NCI-H510A (cell line): ENCODE measurements at regions not wholly inside any gene's neighbourhood (a gene's known extent, or its start where the extent isn't known, plus 50 kb on each side); places are given as distances from the start of the nearest gene placed in this dataset.
"Not testable (repeated sequence)": the region's sequence is repeated elsewhere in the genome, so short reads cannot be mapped to it uniquely, and the experiment has no call there.

Source experiments
- DNase-seq: peaks from one replicate; lab custom pipeline; 2025; lab: John Stamatoyannopoulos, UW

DNA sequence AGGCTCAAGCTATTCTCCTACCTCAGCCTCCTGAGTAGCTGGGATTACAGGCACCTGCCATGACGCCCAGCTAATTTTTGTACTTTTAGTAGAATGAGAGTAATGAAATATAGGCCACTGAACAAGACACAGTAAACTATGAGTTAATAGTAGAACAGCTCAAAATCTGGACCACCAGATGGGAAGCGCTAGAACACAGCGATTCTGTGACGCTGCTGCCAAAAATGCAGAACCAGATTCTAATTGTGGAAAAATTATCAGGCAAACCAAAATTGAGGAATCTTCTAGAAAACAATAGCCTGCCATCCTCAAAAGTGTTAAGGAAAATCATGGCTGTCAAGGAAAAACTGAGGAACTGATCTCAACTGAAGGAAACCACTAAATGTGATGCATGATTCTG lies 111.4 kb upstream of the TIAM1 start:
- no peak for DNase-seq

GRCh38 chr21:31450980-31451379 lies 106.9 kb upstream of the TIAM1 start:
- no peak for DNase-seq

GRCh38 chr21:31449921-31450535 lies 106.0 kb upstream of the TIAM1 start:
- no peak for DNase-seq

DNA sequence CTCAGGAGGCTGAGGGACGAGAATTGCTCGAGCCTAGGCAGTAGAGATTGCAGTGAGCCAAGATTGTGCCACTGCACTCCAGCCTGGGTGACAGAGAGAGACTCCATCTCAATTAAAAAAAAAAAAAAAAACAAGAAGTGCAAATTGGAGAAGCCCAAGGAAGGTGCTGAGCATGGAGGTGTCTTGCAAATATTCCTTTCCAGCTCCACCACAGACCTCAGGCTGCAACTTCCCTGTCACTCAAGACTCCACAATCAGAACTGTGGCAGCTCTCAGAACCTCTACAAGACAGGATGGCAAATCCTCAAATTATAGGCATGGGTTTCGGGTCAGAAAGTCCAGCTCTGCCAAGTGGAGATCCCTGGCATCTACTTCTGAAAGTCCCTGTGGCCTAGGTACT lies 104.4 kb upstream of the TIAM1 start:
- no peak for DNase-seq

DNA sequence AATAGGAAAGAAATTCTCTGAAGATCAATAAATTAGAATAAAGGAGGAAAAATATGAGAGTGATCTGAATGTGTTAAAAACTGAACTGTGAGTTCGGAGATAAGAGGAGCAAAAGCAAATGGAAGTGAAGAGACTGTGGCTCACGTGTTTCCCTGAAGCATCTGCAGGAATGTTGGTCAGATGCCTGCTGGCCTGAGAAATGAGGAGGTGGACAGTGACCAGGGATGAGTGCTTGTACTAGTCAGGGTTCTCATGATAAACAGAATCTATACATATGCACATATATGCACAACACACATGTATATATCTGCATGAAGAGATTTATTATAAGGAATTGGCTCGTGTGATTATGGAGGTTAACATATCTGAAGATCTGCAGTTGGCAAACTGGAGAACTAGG lies 103.4 kb upstream of the TIAM1 start:
- no peak for DNase-seq

- DNase-seq = no peak
Measured at GRCh38 chr21:31446226-31446855, 102.3 kb upstream of the TIAM1 start.

DNA sequence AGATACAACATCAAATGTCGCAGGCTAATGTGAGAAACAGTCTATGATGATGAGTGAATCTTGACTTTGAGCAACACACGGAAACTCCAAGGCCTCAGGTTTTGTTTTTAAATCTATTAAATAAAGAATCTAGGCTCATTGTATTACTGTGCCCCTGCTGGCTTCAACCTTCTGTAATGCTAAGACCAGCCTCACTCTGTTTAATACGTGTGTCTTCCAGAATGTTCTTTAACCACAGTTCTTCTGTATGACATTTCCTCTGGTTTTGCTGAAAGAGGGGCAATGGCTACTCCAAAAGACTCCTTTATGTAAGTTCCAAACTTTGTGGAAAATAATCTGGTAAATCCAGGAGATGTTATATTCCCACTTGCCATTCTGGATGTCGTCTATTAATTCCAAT lies 101.1 kb upstream of the TIAM1 start:
- DNase-seq = no peak

GRCh38 chr21:31443736-31444521 lies 99.9 kb upstream of the TIAM1 start:
- DNase-seq = no peak

GRCh38 chr21:31442339-31442738 lies 98.3 kb upstream of the TIAM1 start:
- DNase-seq = no peak

GRCh38 chr21:31429506-31429905 lies 85.4 kb upstream of the TIAM1 start:
- DNase-seq = no peak

GRCh38 chr21:31426235-31426797 lies 82.3 kb upstream of the TIAM1 start:
- no peak for DNase-seq

GRCh38 chr21:31425138-31425537 lies 81.1 kb upstream of the TIAM1 start:
- no peak for DNase-seq

- DNase-seq = no peak
Measured at GRCh38 chr21:31424058-31424457, 80.0 kb upstream of the TIAM1 start.

DNA sequence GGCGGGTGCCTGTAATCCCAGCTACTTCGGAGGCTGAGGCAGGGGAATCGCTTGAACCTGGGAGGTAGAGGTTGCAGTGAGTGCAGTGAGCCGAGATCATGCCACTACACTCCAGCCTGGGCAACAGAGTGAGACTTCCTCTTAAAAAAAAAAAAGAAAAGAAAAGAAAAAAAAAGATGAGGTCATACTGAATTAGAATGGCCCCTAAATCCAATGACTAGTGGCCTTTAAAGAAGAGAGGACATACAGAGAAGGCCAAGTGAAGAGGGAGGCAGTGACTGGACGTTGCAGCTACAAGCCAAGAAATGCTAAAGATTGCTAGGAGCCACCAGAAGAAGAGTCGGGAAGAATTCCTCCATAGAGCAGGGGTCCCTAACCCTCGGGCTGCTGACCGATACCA lies 76.9 kb upstream of the TIAM1 start:
- no peak for DNase-seq

DNA sequence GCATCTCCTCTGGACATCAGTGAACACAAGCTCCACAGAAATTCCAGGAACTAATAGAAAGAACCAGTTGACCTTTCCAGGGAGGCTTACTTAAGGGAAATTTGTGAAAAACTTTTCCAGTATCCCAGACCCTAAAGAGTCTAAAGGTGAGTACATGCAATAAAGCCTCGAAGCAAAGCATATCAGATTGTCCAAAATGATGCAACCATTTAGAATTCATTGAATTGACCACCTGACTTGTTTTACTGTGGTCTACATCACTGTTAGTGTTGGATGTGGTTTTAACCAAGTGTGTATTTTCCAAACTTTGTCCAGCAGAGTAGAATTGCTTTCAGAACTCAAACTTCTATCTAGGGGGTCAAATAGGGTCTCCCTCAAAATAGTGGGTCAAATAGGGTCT lies 76.3 kb upstream of the TIAM1 start:
- DNase-seq = no peak

GRCh38 chr21:31418377-31419001 lies 74.4 kb upstream of the TIAM1 start:
- no peak for DNase-seq

DNA sequence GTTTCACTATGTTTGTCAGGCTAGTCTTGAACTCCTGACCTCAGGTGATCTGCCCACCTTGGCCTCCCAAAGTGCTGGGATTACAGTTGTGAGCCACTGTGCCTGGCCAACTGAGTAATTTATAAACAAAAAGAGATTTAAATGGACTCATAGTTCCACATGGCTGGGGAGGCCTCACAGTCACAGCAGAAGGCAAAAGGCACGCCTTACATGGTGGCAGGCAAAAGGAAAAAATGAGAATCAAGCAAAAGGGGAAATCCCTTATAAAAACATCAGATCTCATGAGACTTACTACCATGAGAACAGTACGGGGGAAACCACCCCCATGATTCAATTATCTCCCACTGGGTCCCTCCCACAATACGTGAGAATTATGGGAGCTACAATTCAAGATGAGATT lies 73.2 kb upstream of the TIAM1 start:
- not testable (repeated sequence) for DNase-seq

GRCh38 chr21:31416465-31416864 lies 72.4 kb upstream of the TIAM1 start:
- DNase-seq = no peak

DNA sequence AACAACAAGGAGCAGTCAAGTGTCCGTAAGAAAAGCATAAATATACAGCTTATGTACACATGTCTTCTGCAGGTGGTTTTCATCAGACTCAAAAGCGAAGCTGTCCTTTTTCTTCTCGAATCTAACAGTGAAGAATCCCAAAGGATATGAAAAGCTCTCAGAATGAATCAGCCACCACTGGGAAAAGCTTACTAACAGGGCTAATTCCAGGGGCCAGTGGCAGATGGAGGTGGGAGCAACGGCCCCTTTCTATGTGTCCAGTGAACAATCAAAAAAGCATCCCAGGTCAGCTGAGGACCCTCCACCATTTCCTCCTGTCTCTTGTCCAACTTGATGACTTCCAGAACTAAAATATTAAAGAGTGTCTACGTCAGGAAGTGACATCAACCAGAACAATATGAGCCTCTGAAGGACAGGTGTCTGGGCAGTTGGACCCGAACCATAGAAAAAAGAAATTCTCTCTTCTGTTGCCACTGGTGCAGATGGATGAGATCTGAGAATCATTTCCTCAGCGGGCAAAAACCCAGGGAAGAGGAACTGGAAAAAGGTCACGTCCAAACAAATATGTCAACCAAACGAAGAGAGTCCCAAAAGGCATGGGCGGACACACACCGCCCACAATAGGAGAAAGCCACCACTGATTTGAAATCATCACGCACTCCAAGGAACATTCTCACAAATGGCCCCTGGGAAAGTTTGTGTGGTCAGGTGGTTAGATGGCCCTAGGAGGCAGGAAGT lies 70.4 kb upstream of the TIAM1 start:
- DNase-seq = no peak

GRCh38 chr21:31413698-31414097 lies 69.6 kb upstream of the TIAM1 start:
- DNase-seq = no peak

GRCh38 chr21:31410499-31411131 lies 66.6 kb upstream of the TIAM1 start:
- DNase-seq = no peak
